Left renal pelvis (tissue), 4 donors: ENCODE measurements at regions not wholly inside any gene's neighbourhood (a gene's known extent, or its start where the extent isn't known, plus 50 kb on each side); places are given as distances from the start of the nearest gene placed in this dataset.

Experiments used
- DNase-seq, 4 donors: peaks; one replicate each; pipeline ENCODE4 v3.0.0-alpha.2; 2013; ENCODE audit warnings: low read depth in 4 of 4, low spot score in 3 of 4

DNA sequence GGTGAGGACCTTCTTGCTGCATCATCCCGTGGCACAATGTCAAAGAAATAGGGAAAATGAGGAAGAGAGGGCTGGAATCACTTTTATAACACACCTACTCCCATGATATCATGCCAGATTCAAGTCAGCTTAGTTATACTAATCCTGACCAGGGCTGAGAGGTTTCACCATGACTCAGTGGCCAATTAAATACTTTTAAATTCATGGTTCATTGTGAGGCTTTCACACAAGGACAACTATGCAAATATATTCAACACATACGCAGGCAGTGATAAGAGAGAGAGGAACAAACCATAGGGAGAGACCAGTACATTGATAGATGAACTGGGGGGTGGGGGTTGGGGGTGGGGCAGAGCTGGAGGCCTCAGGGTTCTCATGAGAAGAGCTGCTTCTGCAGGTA lies 313.1 kb downstream of the LRFN2 start:
- DNase-seq: no peak

DNA sequence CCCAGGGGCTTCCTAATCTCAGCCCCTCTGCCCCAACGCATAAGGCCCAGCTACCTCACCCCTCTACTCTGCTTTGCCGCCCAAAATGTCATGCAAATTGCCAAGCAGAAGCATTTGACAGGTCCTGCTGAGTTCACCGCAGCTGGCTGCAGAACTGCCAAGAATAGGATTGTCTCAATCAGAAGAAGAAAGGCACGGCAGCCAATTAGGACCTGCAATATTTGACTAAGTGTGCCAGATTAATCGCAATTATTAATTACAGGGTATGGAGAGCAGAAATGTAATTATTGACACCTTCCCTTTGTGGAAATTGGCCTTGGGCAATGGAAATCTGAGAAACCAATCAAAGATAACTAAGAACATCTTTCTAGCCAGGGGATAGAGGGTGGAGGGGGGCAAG lies 318.6 kb downstream of the LRFN2 start:
- no peak for DNase-seq

DNA sequence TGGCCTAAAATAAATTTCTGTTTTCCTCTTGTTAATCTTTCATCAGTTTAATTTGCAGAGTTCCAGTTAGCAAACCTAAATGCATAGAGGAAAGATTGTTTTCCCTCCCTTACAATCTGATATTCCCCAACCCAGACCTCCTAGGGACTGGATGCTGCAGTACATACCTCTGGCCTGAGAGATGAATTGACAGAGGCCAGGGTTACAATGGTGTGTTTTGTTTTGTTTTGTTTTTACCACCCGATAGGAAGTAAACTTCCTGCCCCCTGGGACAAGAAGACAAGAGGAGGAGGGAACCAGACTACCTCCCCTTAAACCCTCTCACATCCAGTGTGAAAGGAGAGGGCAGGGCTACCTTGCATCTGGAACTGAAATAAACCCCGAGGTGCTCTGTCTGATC lies 319.0 kb downstream of the LRFN2 start:
- DNase-seq: no peak

DNA sequence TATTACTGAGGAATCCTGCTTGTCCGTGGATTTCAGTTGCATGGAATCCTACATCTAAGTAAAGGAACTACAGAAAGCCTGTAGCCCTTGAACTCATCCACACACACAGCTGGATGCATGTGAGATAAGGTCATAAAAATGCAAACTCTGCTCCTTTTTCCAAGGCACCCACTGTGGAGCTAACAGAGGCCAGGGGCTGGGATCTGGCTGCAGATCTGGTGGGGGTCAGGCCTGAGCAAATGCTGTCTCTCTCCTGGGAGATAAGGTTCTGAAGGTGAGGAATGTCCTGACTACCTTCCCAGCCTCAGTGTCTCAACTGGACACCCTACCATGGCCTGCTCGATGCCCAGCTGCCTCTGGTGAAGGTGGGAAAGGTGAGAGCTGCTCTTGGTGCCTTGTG lies 321.5 kb downstream of the LRFN2 start:
- no peak for DNase-seq

DNA sequence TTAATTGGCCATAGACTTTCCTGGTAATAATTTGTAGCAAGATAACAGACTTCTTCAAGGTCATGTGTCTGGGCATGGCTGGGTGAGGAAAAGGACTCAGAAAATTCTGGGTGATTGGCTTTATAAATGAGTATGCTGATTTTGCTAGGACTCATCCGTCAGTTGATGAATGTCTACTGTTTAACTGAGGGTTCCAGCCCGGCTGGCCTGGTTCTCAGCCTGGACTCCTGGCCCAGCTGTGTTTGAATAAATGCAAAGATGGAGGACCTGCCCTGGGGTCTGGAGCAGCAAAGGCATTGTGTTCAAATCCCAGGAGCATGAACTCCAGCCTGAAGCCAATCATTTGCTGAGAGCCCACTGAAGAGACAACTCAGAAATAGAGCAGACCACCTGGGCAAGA lies 323.2 kb downstream of the LRFN2 start:
- no peak for DNase-seq

DNA sequence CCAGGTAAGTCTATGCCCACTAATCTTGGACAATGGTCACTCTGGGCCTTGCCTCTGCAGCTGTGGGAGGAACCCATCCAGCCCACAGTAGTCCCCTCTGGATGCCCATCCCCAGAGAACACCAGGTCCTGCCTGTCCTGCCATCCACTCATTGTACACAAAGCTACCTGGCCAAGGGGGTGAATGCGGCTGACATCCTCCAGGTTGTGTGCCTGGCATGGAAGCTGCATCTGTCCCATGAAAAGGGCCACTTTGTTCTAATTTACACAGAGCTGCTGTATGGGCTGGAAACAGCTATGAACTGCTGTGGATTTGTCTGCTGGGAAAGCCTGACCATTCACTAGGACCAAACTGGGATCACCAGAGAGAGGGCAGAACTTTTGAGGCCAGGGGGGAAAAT lies 324.8 kb downstream of the LRFN2 start:
- DNase-seq: no peak

DNA sequence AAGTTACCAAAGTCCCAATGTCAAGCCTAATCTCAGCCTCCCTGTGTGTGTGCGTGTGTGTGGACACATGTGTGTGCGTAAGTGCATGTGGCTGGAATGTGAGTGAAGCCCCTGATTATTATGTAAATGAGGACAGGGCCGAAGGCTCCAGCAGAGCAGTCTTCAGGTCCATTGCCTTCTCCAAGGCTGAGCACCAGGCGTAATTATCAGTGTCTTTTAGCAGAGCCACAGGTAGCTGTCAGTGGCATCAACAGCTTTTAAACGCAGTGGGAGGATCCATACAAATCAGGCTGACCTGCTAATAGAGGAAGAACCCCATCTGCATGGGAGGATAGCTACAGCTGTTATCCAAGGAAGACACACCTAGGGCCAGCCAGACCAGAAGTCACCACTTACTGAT lies 324.3 kb upstream of the MOCS1 start:
- DNase-seq: no peak

DNA sequence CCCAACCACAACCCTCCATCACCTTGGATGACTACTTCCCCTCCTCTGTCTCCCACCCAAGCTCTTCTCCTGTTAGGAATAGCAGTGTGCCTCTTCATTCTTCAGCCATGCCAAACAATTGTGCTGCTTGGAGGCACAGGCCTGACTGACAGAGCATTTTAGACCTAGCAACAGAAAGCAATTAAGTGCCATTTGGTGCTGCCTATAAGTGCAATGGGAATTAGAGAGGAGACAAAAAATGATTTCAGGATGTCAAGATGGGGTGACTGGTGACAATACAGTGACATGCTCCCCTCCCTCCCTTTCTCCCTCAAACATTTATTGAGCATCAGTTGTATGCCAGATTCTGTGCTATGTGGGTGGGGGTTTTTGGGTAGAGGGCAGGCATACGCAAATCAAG lies 322.6 kb upstream of the MOCS1 start:
- no peak for DNase-seq

DNA sequence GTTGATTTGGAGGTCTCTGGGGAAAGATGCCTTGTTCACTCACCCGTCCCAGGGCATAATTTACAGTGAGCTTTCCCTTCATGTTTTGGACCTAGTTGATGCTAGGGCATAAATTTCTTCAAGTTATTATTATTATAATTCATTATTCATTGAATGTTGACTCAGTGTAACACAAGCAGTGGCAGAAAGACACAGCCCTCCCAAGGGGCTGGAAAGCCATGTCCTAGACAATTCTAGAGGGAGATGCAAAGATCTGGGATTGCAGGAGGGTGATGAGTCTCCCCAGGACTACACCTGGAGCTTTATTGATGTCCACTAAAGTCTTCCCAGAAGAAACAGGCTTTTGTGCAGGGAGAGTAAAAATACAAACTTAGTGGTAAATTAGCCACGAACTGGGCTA lies 322.0 kb upstream of the MOCS1 start:
- DNase-seq: no peak

DNA sequence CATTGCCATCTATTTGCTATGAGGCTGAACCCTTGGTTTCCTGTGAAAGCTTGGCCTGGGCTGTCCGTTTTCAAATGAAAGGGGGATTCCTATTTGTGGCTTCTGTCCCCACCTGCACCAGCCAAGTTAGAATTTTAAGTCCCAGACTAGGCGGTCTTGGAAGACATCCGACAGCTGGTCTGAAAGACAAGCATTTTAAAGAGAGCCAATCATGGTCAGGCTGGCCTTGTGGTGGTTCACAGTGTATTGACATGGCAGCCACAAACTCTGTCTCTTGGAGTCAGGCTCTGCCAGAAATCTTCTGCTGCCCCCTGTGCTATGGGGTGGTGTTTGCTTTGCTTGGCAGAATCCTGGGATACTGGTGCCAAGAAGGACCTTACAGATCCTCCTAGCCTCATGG lies 319.2 kb upstream of the MOCS1 start:
- DNase-seq: no peak

DNA sequence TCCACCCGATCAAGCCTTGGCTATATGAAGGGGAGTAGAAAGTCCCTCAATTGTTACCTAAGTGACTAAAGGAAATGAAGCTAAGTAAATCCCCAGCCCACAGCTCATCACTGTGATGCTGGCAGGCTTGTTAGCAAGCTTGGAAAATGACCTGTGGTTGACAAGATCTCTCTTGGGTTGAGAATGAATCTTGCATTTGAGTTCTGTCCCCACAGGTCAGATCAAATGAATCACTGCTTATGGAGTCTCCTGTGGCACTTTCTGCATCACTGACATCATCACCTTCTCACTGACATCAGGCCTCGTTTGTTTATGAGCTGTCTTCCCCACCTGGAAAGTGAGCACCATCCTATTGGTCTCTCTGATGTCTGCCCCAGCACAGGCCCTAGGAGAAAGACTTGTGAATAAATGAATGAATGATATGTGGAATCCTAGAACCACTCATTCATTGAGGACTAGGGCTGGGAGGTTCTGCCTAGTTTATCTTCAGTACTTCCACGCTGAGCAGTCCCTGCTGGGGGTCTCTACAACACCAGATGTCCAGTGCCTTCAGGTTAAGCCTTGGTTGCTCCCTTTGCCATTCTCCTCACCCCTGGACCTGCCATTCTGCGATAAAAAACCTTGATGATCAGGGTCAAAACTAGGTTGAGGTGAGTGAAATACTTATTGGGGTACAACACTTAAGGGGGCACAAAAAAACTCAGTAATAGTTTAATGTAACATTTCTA lies 318.4 kb upstream of the MOCS1 start:
- no peak for DNase-seq

DNA sequence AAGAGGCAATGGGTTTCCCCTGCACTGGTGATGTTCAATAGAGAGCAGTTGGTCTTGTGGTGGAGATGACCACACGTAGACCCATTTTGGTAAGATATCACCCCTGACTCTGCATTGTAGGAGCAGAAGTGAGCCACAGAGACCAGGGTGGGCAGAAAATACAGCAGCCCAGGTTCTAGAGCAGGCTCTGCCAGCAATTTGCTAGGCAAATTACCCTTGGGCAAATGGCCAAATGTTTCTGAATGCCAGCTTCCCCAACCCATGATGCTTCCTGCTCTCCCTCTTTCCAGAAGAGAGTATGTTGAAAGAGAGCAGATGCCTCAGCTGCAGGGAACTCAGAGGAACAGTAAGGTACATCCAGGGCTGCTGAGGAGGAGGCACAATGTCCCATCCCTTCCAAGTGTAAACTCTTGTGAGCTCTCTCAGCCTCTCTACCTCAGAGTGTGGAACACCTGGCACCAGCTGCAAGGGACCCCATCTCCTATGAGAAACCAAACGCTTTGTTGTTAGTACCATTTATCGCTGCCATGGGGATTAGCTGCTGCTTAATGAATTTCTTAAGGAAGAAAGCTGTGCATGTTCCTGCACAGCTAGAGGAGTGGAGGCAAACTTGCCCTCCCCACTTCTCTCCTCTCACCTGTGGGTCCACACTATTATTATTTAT lies 317.5 kb upstream of the MOCS1 start:
- DNase-seq: peak in 2 of 4 donors; percentile 7 to 24

DNA sequence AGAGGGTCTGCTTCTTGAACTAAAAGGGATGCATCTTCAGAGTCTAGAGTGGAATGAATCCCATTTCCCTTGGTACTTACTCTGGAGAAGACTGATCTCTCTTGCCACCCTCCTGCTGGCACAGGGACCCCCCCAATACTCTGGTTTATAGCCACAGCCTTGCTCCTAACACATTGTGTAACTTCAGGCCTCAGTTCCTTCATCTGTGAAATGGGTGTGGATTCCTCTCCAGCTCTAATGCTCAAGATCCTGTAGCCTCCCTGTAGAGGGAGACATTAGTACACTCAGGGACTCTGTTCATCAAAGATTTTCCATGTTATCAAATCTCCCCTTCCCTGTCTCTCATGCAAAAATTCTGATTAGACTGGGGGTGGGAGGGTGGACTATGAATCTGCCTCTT lies 315.7 kb upstream of the MOCS1 start:
- DNase-seq: no peak

DNA sequence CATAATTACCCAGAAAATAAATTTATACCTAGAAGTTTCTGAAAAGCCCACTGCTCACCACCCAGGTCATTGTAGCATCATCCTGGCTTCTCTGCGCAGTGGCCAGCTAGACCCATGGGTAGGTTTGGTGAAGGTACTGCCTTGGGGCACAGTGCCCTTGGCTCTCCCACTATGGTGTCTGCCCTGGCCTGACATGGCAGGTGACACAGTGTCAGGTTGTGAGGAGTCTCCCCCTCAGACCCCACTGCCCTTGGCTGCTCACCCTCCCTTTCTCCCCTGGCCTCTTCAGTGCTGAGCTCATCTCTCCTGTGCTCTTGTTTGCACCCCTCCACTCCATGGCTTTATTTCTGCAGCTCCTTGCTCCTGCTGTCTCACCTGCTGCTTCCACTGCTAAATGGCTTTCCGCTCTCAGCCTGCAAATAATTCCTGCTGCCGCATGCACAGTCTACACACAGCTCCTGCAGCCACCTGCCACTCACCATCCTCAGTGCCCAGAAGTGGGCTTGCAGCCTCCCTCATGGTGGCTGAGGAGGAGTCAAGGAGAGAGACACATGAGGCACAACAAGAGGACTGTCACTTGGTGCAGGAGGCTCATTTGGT lies 313.4 kb upstream of the MOCS1 start:
- no peak for DNase-seq

DNA sequence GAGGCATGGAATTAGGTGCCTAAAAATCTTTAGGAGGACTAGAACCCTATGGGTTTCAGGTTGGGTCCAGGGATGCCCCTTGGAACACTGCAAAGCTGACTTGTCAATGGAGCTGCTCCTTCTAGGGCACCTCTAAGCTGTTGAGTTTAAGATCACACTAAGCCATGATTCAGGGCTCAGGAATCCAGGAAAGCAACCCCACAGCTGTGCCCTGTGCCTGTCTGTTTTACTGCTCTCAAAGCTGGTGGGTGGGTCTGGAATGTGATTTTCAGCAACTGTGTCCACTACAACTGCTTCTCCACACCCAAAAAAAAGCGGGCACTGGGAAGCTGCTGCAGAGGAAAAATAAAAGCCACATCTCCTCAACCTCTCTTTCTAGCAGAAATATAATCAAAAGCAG lies 310.4 kb upstream of the MOCS1 start:
- DNase-seq: no peak

DNA sequence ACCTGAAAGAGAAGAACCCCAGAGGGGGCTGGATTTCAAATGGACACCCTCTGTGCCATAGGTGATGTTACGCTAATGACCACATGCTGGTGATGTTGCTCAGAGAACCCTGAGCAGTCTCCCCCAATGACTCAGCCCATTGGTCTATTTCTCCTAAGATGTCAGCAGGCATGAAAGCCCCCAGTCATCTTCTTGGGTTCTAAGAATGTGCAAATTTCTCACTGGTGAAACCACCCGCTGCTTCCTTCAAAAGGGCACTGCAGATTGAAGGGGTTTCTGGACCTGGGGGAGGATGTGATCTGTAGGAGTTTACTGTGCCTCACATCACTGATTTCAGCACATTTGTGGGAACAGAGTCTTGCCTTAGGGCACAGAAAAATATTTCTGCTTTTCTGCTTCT lies 298.4 kb upstream of the MOCS1 start:
- no peak for DNase-seq

DNA sequence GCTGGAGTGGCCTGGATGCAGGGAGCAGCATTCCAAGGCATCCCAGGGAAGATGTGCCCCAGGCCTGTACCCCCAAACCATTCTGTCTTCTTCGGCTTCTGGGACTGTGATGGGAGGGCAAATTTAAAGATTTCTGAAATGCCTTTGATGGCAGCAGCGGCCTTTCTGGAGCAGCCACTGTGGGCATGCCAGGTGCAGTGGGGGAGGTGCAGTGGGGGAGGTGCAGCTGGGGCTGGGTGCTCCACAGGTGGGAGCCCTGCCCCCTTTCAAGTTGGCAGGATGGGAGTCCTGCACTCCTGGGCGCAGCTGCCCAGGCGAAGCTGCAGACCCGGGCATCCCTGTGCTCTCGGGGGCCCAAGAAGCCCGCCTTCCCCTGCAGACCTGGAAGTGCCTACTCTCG lies 293.5 kb upstream of the MOCS1 start:
- no peak for DNase-seq

DNA sequence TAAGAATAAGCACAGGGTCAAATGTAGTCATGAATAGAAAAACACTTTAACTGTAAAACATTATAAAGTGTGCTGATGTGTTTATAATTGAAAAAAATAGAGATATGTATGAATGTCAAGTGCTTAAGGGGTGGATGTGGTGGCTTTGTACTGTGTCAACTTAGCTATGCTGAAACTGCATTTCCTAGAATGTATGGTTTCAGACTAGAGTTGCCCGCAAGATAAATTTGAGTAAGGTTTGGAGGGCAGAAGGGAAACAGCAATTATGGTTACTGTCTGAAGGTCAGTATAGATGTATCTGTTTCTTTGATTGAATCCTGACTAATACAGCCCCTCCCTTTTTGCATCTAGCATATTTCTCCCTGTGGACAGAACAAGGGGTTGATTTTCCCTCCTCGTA lies 288.1 kb upstream of the MOCS1 start:
- no peak for DNase-seq

DNA sequence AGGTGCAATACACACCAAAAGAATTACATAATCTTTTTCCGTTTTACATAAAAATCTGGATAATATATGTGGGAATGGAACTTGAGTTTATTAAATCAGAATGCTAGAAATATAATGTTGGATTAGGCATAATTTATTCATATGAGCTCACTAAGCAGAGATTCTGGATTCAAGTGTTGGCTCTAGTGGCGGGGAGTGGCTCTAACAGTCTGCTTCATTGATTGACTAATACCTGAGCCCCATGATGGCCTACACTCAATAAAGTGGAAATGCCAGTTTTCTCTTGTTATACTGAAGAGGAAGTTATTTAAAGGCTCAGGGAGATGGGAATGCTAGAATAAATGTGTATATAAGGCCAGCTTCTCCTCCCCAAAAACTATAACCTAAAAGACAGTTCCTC lies 285.5 kb upstream of the MOCS1 start:
- no peak for DNase-seq

DNA sequence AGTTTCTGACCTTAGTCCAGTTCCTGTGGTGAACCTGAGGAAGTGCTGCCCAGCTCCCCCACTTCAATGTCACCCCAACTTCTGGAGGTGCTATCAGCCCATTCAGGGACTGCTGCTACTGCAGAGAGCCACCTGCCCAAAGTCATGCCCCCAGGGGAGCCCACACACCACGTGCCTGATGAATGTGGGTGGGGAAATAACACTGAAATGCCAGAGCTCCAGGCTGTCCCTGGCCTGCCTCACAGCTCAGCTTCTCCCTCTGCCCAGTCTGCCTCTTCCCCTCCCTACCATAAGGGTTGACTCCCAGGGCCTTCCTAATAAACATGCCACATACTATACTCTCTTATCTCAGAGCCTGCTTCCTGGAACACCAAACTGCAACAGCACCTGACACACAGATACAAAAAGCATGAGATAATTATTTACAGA lies 276.4 kb upstream of the MOCS1 start:
- DNase-seq: no peak

DNA sequence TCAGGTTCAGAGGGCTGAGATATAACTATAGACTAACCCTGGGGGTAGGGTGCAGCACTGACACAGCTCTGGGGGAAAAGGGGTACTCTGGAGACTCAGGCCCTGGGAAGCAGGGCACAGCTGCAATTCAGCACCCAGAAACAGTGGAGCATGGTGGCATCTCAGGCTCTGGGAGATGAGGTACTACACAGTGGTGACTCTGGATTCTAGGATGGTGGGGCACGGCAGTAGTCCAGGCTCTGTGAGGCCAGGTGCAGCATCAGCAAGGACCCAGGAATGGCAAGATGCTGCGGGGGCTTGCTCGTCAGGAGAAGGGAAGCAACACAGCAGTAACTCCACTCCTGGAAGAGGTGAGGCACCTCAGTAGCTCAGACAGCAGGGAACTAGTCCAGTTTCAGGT lies 271.5 kb upstream of the MOCS1 start:
- no peak for DNase-seq

DNA sequence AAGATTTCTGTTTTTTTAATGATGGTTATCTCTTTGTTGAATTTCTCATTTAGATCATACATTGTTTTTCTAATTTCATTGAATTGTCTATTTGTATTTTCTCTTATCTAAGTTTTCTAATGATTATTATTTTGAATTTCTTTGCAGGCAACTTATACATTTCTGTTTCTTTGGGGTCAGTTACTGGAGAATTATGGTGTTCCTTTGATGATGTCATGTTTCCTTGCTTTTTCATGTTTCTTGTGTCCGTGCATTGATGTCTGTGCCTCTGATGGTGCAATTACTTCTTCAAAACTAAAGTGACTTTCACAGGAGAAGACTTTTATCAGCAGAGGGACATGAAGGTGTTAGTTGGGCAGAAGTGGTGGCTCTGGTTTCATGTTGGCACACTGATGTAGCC lies 270.7 kb upstream of the MOCS1 start:
- no peak for DNase-seq
